ENCODE measurements at regions not wholly inside any gene's neighbourhood (a gene's known extent, or its start where the extent isn't known, plus 50 kb on each side); places are given as distances from the start of the nearest gene placed in this dataset.

GRCh38 chr19:28920269-28921066 is 292.5 kb downstream of the UQCRFS1 start:
- H3K36me3 ChIP-seq (ENCODE audit: control insufficient read depth, insufficient read depth, low read length): no peaks in the 10 kb centered on the region
- no peaks in the 10 kb centered on the region for H3K9me3 ChIP-seq (ENCODE audit: control insufficient read depth, low read length)
- H3K27ac ChIP-seq (ENCODE audit: low read depth, low read length, severe bottlenecking): no peak overlapping the region
- H3K4me1 ChIP-seq (ENCODE audit: control insufficient read depth, insufficient read depth, low read length, poor library complexity, severe bottlenecking): no peaks in the 10 kb centered on the region
- no peak overlapping the region for H3K4me3 ChIP-seq (ENCODE audit: extremely low read depth, insufficient read depth, low read length, poor library complexity, severe bottlenecking)
- WGBS, 2 experiments (ENCODE audit: insufficient coverage in 2 of 2): 47 to 49% methylated on average over 13 to 17 of the region's 17 CpGs

- Histone ChIP-seq H3K4me3 (ENCODE audit: extremely low read depth, insufficient read depth, low read length, poor library complexity, severe bottlenecking) (no peak overlapping the region), H3K9me3 (ENCODE audit: control insufficient read depth, low read length) (no peaks in the 10 kb centered on the region), H3K27ac (ENCODE audit: low read depth, low read length, severe bottlenecking) (no peak overlapping the region), H3K36me3 (ENCODE audit: control insufficient read depth, insufficient read depth, low read length) (no peaks in the 10 kb centered on the region), H3K4me1 (ENCODE audit: control insufficient read depth, insufficient read depth, low read length, poor library complexity, severe bottlenecking) (no peaks in the 10 kb centered on the region)
- 61 to 72% methylated on average over 5 to 6 of the region's 8 CpGs for WGBS, 2 experiments (ENCODE audit: insufficient coverage in 2 of 2)
Observed at GRCh38 chr19:28917621-28918020, 295.3 kb downstream of the UQCRFS1 start.

GRCh38 chr19:28915737-28916460 is 297.1 kb downstream of the UQCRFS1 start:
- Histone ChIP-seq H3K4me3 (ENCODE audit: extremely low read depth, insufficient read depth, low read length, poor library complexity, severe bottlenecking) (no peak overlapping the region), H3K9me3 (ENCODE audit: control insufficient read depth, low read length) (no peaks in the 10 kb centered on the region), H3K4me1 (ENCODE audit: control insufficient read depth, insufficient read depth, low read length, poor library complexity, severe bottlenecking) (no peaks in the 10 kb centered on the region), H3K27ac (ENCODE audit: low read depth, low read length, severe bottlenecking) (no peak overlapping the region), H3K36me3 (ENCODE audit: control insufficient read depth, insufficient read depth, low read length) (no peaks in the 10 kb centered on the region)
- 89 to 94% methylated on average over 6 to 7 of the region's 8 CpGs for WGBS, 2 experiments (ENCODE audit: insufficient coverage in 2 of 2)

- H3K4me1 ChIP-seq (ENCODE audit: control insufficient read depth, insufficient read depth, low read length, poor library complexity, severe bottlenecking): no peaks in the 10 kb centered on the region
- no peak overlapping the region for H3K4me3 ChIP-seq (ENCODE audit: extremely low read depth, insufficient read depth, low read length, poor library complexity, severe bottlenecking)
- WGBS, 2 experiments (ENCODE audit: insufficient coverage in 2 of 2): 60 to 91% methylated on average over 1 to 2 of the region's 3 CpGs
- no peak overlapping the region for H3K27ac ChIP-seq (ENCODE audit: low read depth, low read length, severe bottlenecking)
- no peaks in the 10 kb centered on the region for H3K36me3 ChIP-seq (ENCODE audit: control insufficient read depth, insufficient read depth, low read length)
- H3K9me3 ChIP-seq (ENCODE audit: control insufficient read depth, low read length): no peaks in the 10 kb centered on the region
Observed at GRCh38 chr19:28915202-28915601, 297.7 kb downstream of the UQCRFS1 start.

- no peaks in the 10 kb centered on the region for H3K9me3 ChIP-seq (ENCODE audit: control insufficient read depth, low read length)
- H3K4me3 ChIP-seq (ENCODE audit: extremely low read depth, insufficient read depth, low read length, poor library complexity, severe bottlenecking): no peak overlapping the region
- H3K36me3 ChIP-seq (ENCODE audit: control insufficient read depth, insufficient read depth, low read length): no peaks in the 10 kb centered on the region
- no peaks in the 10 kb centered on the region for H3K4me1 ChIP-seq (ENCODE audit: control insufficient read depth, insufficient read depth, low read length, poor library complexity, severe bottlenecking)
- no peak overlapping the region for H3K27ac ChIP-seq (ENCODE audit: low read depth, low read length, severe bottlenecking)
Observed at GRCh38 chr19:28914173-28914572, 298.8 kb downstream of the UQCRFS1 start.

- no peak overlapping the region for H3K27ac ChIP-seq (ENCODE audit: low read depth, low read length, severe bottlenecking)
- H3K4me1 ChIP-seq (ENCODE audit: control insufficient read depth, insufficient read depth, low read length, poor library complexity, severe bottlenecking): no peaks in the 10 kb centered on the region
- 81 to 96% methylated on average over 5 to 6 of the region's 6 CpGs for WGBS, 2 experiments (ENCODE audit: insufficient coverage in 2 of 2)
- no peaks in the 10 kb centered on the region for H3K36me3 ChIP-seq (ENCODE audit: control insufficient read depth, insufficient read depth, low read length)
- H3K9me3 ChIP-seq (ENCODE audit: control insufficient read depth, low read length): no peaks in the 10 kb centered on the region
- no peak overlapping the region for H3K4me3 ChIP-seq (ENCODE audit: extremely low read depth, insufficient read depth, low read length, poor library complexity, severe bottlenecking)
Observed at GRCh38 chr19:28913626-28914025, 299.3 kb downstream of the UQCRFS1 start.

- no peak overlapping the region for H3K4me3 ChIP-seq (ENCODE audit: extremely low read depth, insufficient read depth, low read length, poor library complexity, severe bottlenecking)
- H3K36me3 ChIP-seq (ENCODE audit: control insufficient read depth, insufficient read depth, low read length): no peaks in the 10 kb centered on the region
- H3K27ac ChIP-seq (ENCODE audit: low read depth, low read length, severe bottlenecking): no peak overlapping the region
- H3K4me1 ChIP-seq (ENCODE audit: control insufficient read depth, insufficient read depth, low read length, poor library complexity, severe bottlenecking): peaks cover 5% of the 10 kb centered on the region
- no peaks in the 10 kb centered on the region for H3K9me3 ChIP-seq (ENCODE audit: control insufficient read depth, low read length)
- WGBS, 2 experiments (ENCODE audit: insufficient coverage in 2 of 2): 86 to 89% methylated on average over 4 to 8 of the region's 8 CpGs
Observed at GRCh38 chr19:28908941-28909340, 304.0 kb downstream of the UQCRFS1 start.

- Histone ChIP-seq H3K27ac (ENCODE audit: low read depth, low read length, severe bottlenecking) (no peak overlapping the region), H3K36me3 (ENCODE audit: control insufficient read depth, insufficient read depth, low read length) (no peaks in the 10 kb centered on the region), H3K4me1 (ENCODE audit: control insufficient read depth, insufficient read depth, low read length, poor library complexity, severe bottlenecking) (peaks cover 5% of the 10 kb centered on the region), H3K4me3 (ENCODE audit: extremely low read depth, insufficient read depth, low read length, poor library complexity, severe bottlenecking) (no peak overlapping the region), H3K9me3 (ENCODE audit: control insufficient read depth, low read length) (no peaks in the 10 kb centered on the region)
- 78 to 83% methylated on average over 4 to 6 of the region's 7 CpGs for WGBS, 2 experiments (ENCODE audit: insufficient coverage in 2 of 2)
Observed at GRCh38 chr19:28907534-28907933, 305.4 kb downstream of the UQCRFS1 start.

- Histone ChIP-seq H3K4me3 (ENCODE audit: extremely low read depth, insufficient read depth, low read length, poor library complexity, severe bottlenecking) (no peak overlapping the region), H3K27ac (ENCODE audit: low read depth, low read length, severe bottlenecking) (no peak overlapping the region), H3K36me3 (ENCODE audit: control insufficient read depth, insufficient read depth, low read length) (no peaks in the 10 kb centered on the region), H3K9me3 (ENCODE audit: control insufficient read depth, low read length) (no peaks in the 10 kb centered on the region), H3K4me1 (ENCODE audit: control insufficient read depth, insufficient read depth, low read length, poor library complexity, severe bottlenecking) (peaks cover 5% of the 10 kb centered on the region)
- 84 to 89% methylated on average over 8 of the region's 9 CpGs for WGBS, 2 experiments (ENCODE audit: insufficient coverage in 2 of 2)
Observed at GRCh38 chr19:28905996-28906395, 307.0 kb downstream of the UQCRFS1 start.

- no peaks in the 10 kb centered on the region for H3K36me3 ChIP-seq (ENCODE audit: control insufficient read depth, insufficient read depth, low read length)
- 83 to 92% methylated on average over 3 to 4 of the region's 4 CpGs for WGBS, 2 experiments (ENCODE audit: insufficient coverage in 2 of 2)
- no peaks in the 10 kb centered on the region for H3K4me1 ChIP-seq (ENCODE audit: control insufficient read depth, insufficient read depth, low read length, poor library complexity, severe bottlenecking)
- H3K9me3 ChIP-seq (ENCODE audit: control insufficient read depth, low read length): no peaks in the 10 kb centered on the region
- no peak overlapping the region for H3K27ac ChIP-seq (ENCODE audit: low read depth, low read length, severe bottlenecking)
- no peak overlapping the region for H3K4me3 ChIP-seq (ENCODE audit: extremely low read depth, insufficient read depth, low read length, poor library complexity, severe bottlenecking)
Observed at GRCh38 chr19:28899703-28900102, 313.2 kb downstream of the UQCRFS1 start.

GRCh38 chr19:28898249-28898648 is 314.7 kb downstream of the UQCRFS1 start:
- no peaks in the 10 kb centered on the region for H3K4me1 ChIP-seq (ENCODE audit: control insufficient read depth, insufficient read depth, low read length, poor library complexity, severe bottlenecking)
- H3K36me3 ChIP-seq (ENCODE audit: control insufficient read depth, insufficient read depth, low read length): no peaks in the 10 kb centered on the region
- no peak overlapping the region for H3K27ac ChIP-seq (ENCODE audit: low read depth, low read length, severe bottlenecking)
- no peaks in the 10 kb centered on the region for H3K9me3 ChIP-seq (ENCODE audit: control insufficient read depth, low read length)
- WGBS, 2 experiments (ENCODE audit: insufficient coverage in 2 of 2): 75 to 79% methylated on average over 4 to 5 of the region's 5 CpGs
- H3K4me3 ChIP-seq (ENCODE audit: extremely low read depth, insufficient read depth, low read length, poor library complexity, severe bottlenecking): no peak overlapping the region

Measured in mesodermal cell (in vitro differentiated cells).